OCI-LY1 (cell line): ENCODE measurements at regions not wholly inside any gene's neighbourhood (a gene's known extent, or its start where the extent isn't known, plus 50 kb on each side); places are given as distances from the start of the nearest gene placed in this dataset.

Experiments used
- H2AFZ ChIP-seq: fragments of 200-600 bp; sonication (generic), shearing (Covaris generic); 2 replicates; pipeline ENCODE4 v1.6.0; 2014; ENCODE audit warnings: antibody characterized with exemption, mild to moderate bottlenecking, low read length
- H3F3A ChIP-seq: fragments of 200-600 bp; sonication (generic), shearing (Covaris generic); 2 replicates; pipeline ENCODE4 v1.6.0; 2014; ENCODE audit warnings: mild to moderate bottlenecking, antibody characterized with exemption, low read length, moderate library complexity; ENCODE audit not compliant: insufficient read depth
- H3K27ac ChIP-seq: fragments of 200-600 bp; sonication (generic); 2 replicates; pipeline ENCODE4 v1.5.1; 2014; ENCODE audit warnings: low read length, mixed run types, mild to moderate bottlenecking, low read depth; ENCODE audit not compliant: poor library complexity, severe bottlenecking
- H3K27me3 ChIP-seq: fragments of 200-600 bp; sonication (generic); 2 replicates; pipeline ENCODE4 v1.6.0; 2014; ENCODE audit warnings: antibody characterized with exemption, mild to moderate bottlenecking, low read length, moderate library complexity; ENCODE audit not compliant: insufficient read depth
- H3K36me3 ChIP-seq: fragments of 200-600 bp; sonication (generic); 2 replicates; pipeline ENCODE4 v1.6.1; 2014; ENCODE audit warnings: mild to moderate bottlenecking, antibody characterized with exemption, low read length, moderate library complexity, mixed read lengths; ENCODE audit not compliant: insufficient read depth
- H3K4me1 ChIP-seq: fragments of 200-600 bp; sonication (generic); 2 replicates; pipeline ENCODE4 v1.5.1; 2014; ENCODE audit warnings: mild to moderate bottlenecking, low read length, moderate library complexity; ENCODE audit not compliant: insufficient read depth, severe bottlenecking
- H3K4me2 ChIP-seq: fragments of 200-600 bp; sonication (generic), shearing (Covaris generic); 2 replicates; pipeline ENCODE4 v1.6.1; 2014; ENCODE audit warnings: low read length
- H3K4me3 ChIP-seq: fragments of 200-600 bp; sonication (generic); 2 replicates; pipeline ENCODE4 v1.5.1; 2014; ENCODE audit warnings: low read length, low read depth, mild to moderate bottlenecking, mixed read lengths; ENCODE audit not compliant: poor library complexity, severe bottlenecking
- H3K79me2 ChIP-seq: fragments of 200-600 bp; shearing (Covaris generic); 2 replicates; pipeline ENCODE4 v1.6.1; 2016; ENCODE audit warnings: mixed run types, low read length, mixed read lengths; ENCODE audit not compliant: insufficient read depth
- H3K9ac ChIP-seq: fragments of 200-600 bp; sonication (generic), shearing (Covaris generic); 2 replicates; pipeline ENCODE4 v1.6.1; 2014; ENCODE audit warnings: mild to moderate bottlenecking, low read length, mixed read lengths
- H3K9me2 ChIP-seq: fragments of 200-600 bp; sonication (generic), shearing (Covaris generic); 2 replicates; pipeline ENCODE4 v1.6.1; 2014; ENCODE audit warnings: low read depth, mild to moderate bottlenecking, low read length, mixed read lengths
- H3K9me3 ChIP-seq: fragments of 200-600 bp; shearing (Covaris generic); 2 replicates; pipeline ENCODE4 v1.6.1; 2014; ENCODE audit warnings: low read length, mixed read lengths
- H4K20me1 ChIP-seq: fragments of 200-600 bp; sonication (generic), shearing (Covaris generic); 2 replicates; pipeline ENCODE4 v1.6.0; 2016; ENCODE audit warnings: mild to moderate bottlenecking, low read length; ENCODE audit not compliant: insufficient read depth
- EZH2 ChIP-seq: fragments of 200-600 bp; sonication (generic), shearing (Covaris generic); IDR thresholded peaks from 2 replicates; pipeline ENCODE4 v1.8.0; 2017; ENCODE audit warnings: borderline replicate concordance, mixed run types, mild to moderate bottlenecking, antibody characterized with exemption, low read length, moderate library complexity, mixed read lengths
- TF ChIP-seq, protein P1 (sequence below): fragments of 200-600 bp; sonication (generic), shearing (Covaris generic); IDR thresholded peaks from 2 replicates; pipeline ENCODE4 v1.5.1; 2017; ENCODE audit warnings: mild to moderate bottlenecking, antibody characterized with exemption, low read length, moderate library complexity, mixed read lengths

DNA sequence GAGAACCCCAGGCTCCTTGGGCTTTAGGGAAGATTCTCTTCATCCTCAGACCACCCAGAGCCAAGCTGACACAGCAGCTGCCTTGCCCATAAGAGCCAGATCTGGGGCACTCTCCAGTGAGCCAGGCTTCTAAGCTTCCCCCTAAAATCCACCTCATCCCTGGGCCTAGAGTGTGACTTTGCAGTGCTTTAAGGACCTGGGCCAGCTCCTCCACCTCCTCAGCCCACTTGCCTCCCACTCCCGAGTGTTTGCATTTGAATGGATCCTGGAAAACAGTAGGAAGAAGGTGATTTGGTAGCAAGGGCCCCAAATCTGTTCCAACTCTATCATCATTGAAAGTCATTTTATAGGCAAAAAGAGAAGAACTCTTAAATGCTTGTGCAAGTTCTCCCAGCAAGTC lies 108.7 kb upstream of the UBL3 start:
- Histone ChIP-seq H3K36me3 (no peaks in the 10 kb centered on the region), H3K27ac (no peak overlapping the region), H3K4me2 (no peak overlapping the region), H3K4me1 (no peaks in the 10 kb centered on the region), H3K79me2 (no peaks in the 10 kb centered on the region), H3K9ac (no peak overlapping the region), H3K27me3 (no peaks in the 10 kb centered on the region; the same call in 1 of the 2 replicates), H4K20me1 (no peaks in the 10 kb centered on the region), H3F3A (no peaks in the 10 kb centered on the region), H3K9me2 (no peaks in the 10 kb centered on the region), H2AFZ (no peak overlapping the region), H3K4me3 (no peak overlapping the region), H3K9me3 (no peaks in the 10 kb centered on the region)
- TF ChIP-seq, protein P1, sequence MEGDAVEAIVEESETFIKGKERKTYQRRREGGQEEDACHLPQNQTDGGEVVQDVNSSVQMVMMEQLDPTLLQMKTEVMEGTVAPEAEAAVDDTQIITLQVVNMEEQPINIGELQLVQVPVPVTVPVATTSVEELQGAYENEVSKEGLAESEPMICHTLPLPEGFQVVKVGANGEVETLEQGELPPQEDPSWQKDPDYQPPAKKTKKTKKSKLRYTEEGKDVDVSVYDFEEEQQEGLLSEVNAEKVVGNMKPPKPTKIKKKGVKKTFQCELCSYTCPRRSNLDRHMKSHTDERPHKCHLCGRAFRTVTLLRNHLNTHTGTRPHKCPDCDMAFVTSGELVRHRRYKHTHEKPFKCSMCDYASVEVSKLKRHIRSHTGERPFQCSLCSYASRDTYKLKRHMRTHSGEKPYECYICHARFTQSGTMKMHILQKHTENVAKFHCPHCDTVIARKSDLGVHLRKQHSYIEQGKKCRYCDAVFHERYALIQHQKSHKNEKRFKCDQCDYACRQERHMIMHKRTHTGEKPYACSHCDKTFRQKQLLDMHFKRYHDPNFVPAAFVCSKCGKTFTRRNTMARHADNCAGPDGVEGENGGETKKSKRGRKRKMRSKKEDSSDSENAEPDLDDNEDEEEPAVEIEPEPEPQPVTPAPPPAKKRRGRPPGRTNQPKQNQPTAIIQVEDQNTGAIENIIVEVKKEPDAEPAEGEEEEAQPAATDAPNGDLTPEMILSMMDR = no peak
- no peak for TF ChIP-seq EZH2

DNA sequence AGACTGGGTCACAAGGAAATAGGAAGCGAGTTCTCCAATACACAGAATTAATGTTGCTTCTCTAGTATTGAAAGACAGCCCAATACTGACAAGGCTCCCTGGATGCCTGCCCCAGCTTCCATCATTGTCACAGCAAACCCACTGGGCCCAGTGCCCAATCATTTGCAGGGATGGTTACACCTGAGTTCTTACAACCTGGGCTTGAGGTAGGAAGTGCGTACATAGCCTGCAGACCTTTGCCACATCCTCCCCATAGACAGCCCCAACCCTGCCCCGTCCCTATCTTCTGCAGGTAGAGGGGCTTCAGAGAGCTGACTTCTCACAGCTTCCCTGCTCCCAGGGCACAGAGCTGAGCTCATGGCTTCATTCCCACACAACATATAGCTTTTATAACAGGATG lies 108.1 kb upstream of the UBL3 start:
- H3F3A ChIP-seq = no peaks in the 10 kb centered on the region
- H3K27me3 ChIP-seq = no peaks in the 10 kb centered on the region; the same call in 1 of the 2 replicates
- H3K4me1 ChIP-seq = no peaks in the 10 kb centered on the region
- H3K4me3 ChIP-seq = no peak overlapping the region
- H3K9me3 ChIP-seq = no peaks in the 10 kb centered on the region
- H3K9ac ChIP-seq = no peak overlapping the region
- TF ChIP-seq, protein P1 = no peak
- no peak for TF ChIP-seq EZH2
- H3K36me3 ChIP-seq = no peaks in the 10 kb centered on the region
- no peaks in the 10 kb centered on the region for H4K20me1 ChIP-seq
- H2AFZ ChIP-seq = no peak overlapping the region
- H3K9me2 ChIP-seq = no peaks in the 10 kb centered on the region
- H3K4me2 ChIP-seq = no peak overlapping the region
- H3K79me2 ChIP-seq = no peaks in the 10 kb centered on the region
- no peak overlapping the region for H3K27ac ChIP-seq

- no peak overlapping the region for H3K4me2 ChIP-seq
Observed at GRCh38 chr13:29957320-29957719, 106.9 kb upstream of the UBL3 start.

More at GRCh38 chr13:29957320-29957719, 106.9 kb upstream of the UBL3 start:
- Histone ChIP-seq H3F3A (no peaks in the 10 kb centered on the region), H3K27ac (no peak overlapping the region), H3K36me3 (no peaks in the 10 kb centered on the region), H3K27me3 (no peaks in the 10 kb centered on the region; the same call in 1 of the 2 replicates), H3K79me2 (no peaks in the 10 kb centered on the region), H4K20me1 (no peaks in the 10 kb centered on the region), H3K4me3 (no peak overlapping the region), H3K4me1 (no peaks in the 10 kb centered on the region), H2AFZ (no peak overlapping the region), H3K9me2 (no peaks in the 10 kb centered on the region), H3K9me3 (no peaks in the 10 kb centered on the region), H3K9ac (no peak overlapping the region)
- TF ChIP-seq, protein P1 = no peak
- TF ChIP-seq EZH2 = no peak
